ENCODE measurements at regions not wholly inside any gene's neighbourhood (a gene's known extent, or its start where the extent isn't known, plus 50 kb on each side); places are given as distances from the start of the nearest gene placed in this dataset.

DNA sequence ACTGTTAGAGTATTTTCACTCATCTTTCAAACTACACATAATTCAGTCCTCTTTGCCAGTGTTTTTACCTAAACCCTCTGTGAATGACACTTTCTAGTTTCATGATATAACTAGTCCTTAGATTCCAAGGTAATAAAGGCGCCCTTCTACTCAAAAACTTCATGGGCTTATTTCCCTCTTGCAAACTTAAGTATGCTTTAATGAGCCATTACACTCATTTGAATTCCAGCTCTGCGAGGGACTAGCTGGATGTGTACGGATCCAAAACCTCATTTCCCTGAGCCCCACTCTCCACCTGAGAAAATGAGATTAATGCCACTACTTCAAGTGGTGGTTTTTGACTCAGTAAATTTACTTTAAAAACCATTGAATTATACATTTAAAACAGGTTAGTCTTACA, 141.1 kb downstream of the NDUFA12 start:
- TF ChIP-seq, protein P1, sequence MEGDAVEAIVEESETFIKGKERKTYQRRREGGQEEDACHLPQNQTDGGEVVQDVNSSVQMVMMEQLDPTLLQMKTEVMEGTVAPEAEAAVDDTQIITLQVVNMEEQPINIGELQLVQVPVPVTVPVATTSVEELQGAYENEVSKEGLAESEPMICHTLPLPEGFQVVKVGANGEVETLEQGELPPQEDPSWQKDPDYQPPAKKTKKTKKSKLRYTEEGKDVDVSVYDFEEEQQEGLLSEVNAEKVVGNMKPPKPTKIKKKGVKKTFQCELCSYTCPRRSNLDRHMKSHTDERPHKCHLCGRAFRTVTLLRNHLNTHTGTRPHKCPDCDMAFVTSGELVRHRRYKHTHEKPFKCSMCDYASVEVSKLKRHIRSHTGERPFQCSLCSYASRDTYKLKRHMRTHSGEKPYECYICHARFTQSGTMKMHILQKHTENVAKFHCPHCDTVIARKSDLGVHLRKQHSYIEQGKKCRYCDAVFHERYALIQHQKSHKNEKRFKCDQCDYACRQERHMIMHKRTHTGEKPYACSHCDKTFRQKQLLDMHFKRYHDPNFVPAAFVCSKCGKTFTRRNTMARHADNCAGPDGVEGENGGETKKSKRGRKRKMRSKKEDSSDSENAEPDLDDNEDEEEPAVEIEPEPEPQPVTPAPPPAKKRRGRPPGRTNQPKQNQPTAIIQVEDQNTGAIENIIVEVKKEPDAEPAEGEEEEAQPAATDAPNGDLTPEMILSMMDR (IDR thresholded peaks at IDR 0.05; ENCODE audit: insufficient read depth, low read length, poor library complexity, severe bottlenecking) = no peak
- no peak for TF ChIP-seq EZH2phosphoT487 (conservative IDR thresholded peaks at IDR 0.05; ENCODE audit: low read length)
